ENCODE measurements at regions not wholly inside any gene's neighbourhood (a gene's known extent, or its start where the extent isn't known, plus 50 kb on each side); places are given as distances from the start of the nearest gene placed in this dataset.

GRCh38 chr2:20541294-20541640, 94.4 kb downstream of the RHOB start:
- Mint-ChIP-seq H3K36me3 (no peaks in the 10 kb centered on the region), H3K4me3 (no peak overlapping the region)

GRCh38 chr2:20541651-20542050, 94.8 kb downstream of the RHOB start:
- H3K27ac Mint-ChIP-seq, result no peak overlapping the region
- WGBS (ENCODE audit: insufficient coverage), result 87% methylated on average over 5 of the region's 5 CpGs
- no peak for ATAC-seq
- H3K27ac ChIP-seq (ENCODE audit: low read length), result no peak overlapping the region
- no peaks in the 10 kb centered on the region for H3K27me3 ChIP-seq (ENCODE audit: control insufficient read depth, insufficient read depth, low read length)
- peaks cover 11% of the 10 kb centered on the region for H3K4me1 ChIP-seq (ENCODE audit: control insufficient read depth, insufficient read depth, low read length)
- no peaks in the 10 kb centered on the region for H3K9me3 Mint-ChIP-seq
- no peaks in the 10 kb centered on the region for H3K9me3 ChIP-seq (ENCODE audit: control insufficient read depth, insufficient read depth, low read length)
- intact Hi-C loops (cut with micrococcal nuclease), result no loop called here
- peaks cover 7 to 9% of the 10 kb centered on the region in 2 donors for H3K27me3 Mint-ChIP-seq (ENCODE audit: low read depth in 2 of 2)
- no peak overlapping the region for H3K4me3 Mint-ChIP-seq
- DNase-seq, result no peak
- TF ChIP-seq CTCF (IDR thresholded peaks at IDR 0.05), result no peak
- H3K36me3 ChIP-seq (ENCODE audit: control insufficient read depth, insufficient read depth, low read length), result no peaks in the 10 kb centered on the region
- no peak overlapping the region for H3K4me3 ChIP-seq (ENCODE audit: low read length)
- peaks cover 5 to 17% of the 10 kb centered on the region in 2 donors for H3K4me1 Mint-ChIP-seq
- H3K36me3 Mint-ChIP-seq, result no peaks in the 10 kb centered on the region

More at GRCh38 chr2:20541294-20541640, 94.4 kb downstream of the RHOB start:
- TF ChIP-seq CTCF (IDR thresholded peaks at IDR 0.05), result no peak
- peaks cover 5 to 17% of the 10 kb centered on the region in 2 donors for H3K4me1 Mint-ChIP-seq
- H3K27me3 ChIP-seq (ENCODE audit: control insufficient read depth, insufficient read depth, low read length), result no peaks in the 10 kb centered on the region
- ATAC-seq (no peak), DNase-seq (no peak)
- no peaks in the 10 kb centered on the region for H3K36me3 ChIP-seq (ENCODE audit: control insufficient read depth, insufficient read depth, low read length)
- WGBS (ENCODE audit: insufficient coverage), result 92% methylated on average over 7 of the region's 7 CpGs
- no peak overlapping the region for H3K27ac ChIP-seq (ENCODE audit: low read length)
- no peaks in the 10 kb centered on the region for H3K9me3 Mint-ChIP-seq
- H3K4me3 ChIP-seq (ENCODE audit: low read length), result no peak overlapping the region
- H3K4me1 ChIP-seq (ENCODE audit: control insufficient read depth, insufficient read depth, low read length), result peaks cover 11% of the 10 kb centered on the region
- H3K27ac Mint-ChIP-seq, result no peak overlapping the region
- H3K9me3 ChIP-seq (ENCODE audit: control insufficient read depth, insufficient read depth, low read length), result no peaks in the 10 kb centered on the region
- peaks cover 5 to 7% of the 10 kb centered on the region in 2 donors for H3K27me3 Mint-ChIP-seq (ENCODE audit: low read depth in 2 of 2)
- intact Hi-C loops (cut with micrococcal nuclease), result no loop called here

GRCh38 chr2:20542269-20542668, 95.4 kb downstream of the RHOB start:
- ATAC-seq (no peak), DNase-seq (no peak)
- H3K27ac ChIP-seq (ENCODE audit: low read length), result no peak overlapping the region
- Mint-ChIP-seq H3K27me3 (ENCODE audit: low read depth in 2 of 2) (peaks cover 7 to 9% of the 10 kb centered on the region in 2 donors), H3K36me3 (no peaks in the 10 kb centered on the region), H3K4me3 (no peak overlapping the region), H3K4me1 (peaks cover 5 to 17% of the 10 kb centered on the region in 2 donors), H3K27ac (no peak overlapping the region), H3K9me3 (no peaks in the 10 kb centered on the region)
- no peak overlapping the region for H3K4me3 ChIP-seq (ENCODE audit: low read length)
- intact Hi-C loops (cut with micrococcal nuclease), result no loop called here
- no peaks in the 10 kb centered on the region for H3K9me3 ChIP-seq (ENCODE audit: control insufficient read depth, insufficient read depth, low read length)
- peaks cover 11% of the 10 kb centered on the region for H3K4me1 ChIP-seq (ENCODE audit: control insufficient read depth, insufficient read depth, low read length)
- H3K36me3 ChIP-seq (ENCODE audit: control insufficient read depth, insufficient read depth, low read length), result no peaks in the 10 kb centered on the region
- no peaks in the 10 kb centered on the region for H3K27me3 ChIP-seq (ENCODE audit: control insufficient read depth, insufficient read depth, low read length)
- WGBS (ENCODE audit: insufficient coverage), result 80% methylated on average over 13 of the region's 13 CpGs
- no peak for TF ChIP-seq CTCF (IDR thresholded peaks at IDR 0.05)

GRCh38 chr2:20542746-20543468, 96.0 kb downstream of the RHOB start:
- peaks cover 5 to 17% of the 10 kb centered on the region in 2 donors for H3K4me1 Mint-ChIP-seq
- no peak for ATAC-seq
- Histone ChIP-seq H3K27ac (ENCODE audit: low read length) (no peak overlapping the region), H3K4me1 (ENCODE audit: control insufficient read depth, insufficient read depth, low read length) (peaks cover 11% of the 10 kb centered on the region), H3K9me3 (ENCODE audit: control insufficient read depth, insufficient read depth, low read length) (no peaks in the 10 kb centered on the region), H3K4me3 (ENCODE audit: low read length) (no peak overlapping the region), H3K36me3 (ENCODE audit: control insufficient read depth, insufficient read depth, low read length) (no peaks in the 10 kb centered on the region), H3K27me3 (ENCODE audit: control insufficient read depth, insufficient read depth, low read length) (no peaks in the 10 kb centered on the region)
- H3K9me3 Mint-ChIP-seq, result no peaks in the 10 kb centered on the region
- no peak for TF ChIP-seq CTCF (IDR thresholded peaks at IDR 0.05)
- H3K27ac Mint-ChIP-seq, result no peak overlapping the region
- no peak overlapping the region for H3K4me3 Mint-ChIP-seq
- intact Hi-C loops (cut with micrococcal nuclease), result no loop called here
- peaks cover 7 to 9% of the 10 kb centered on the region in 2 donors for H3K27me3 Mint-ChIP-seq (ENCODE audit: low read depth in 2 of 2)
- no peak for DNase-seq
- 90% methylated on average over 12 of the region's 13 CpGs for WGBS (ENCODE audit: insufficient coverage)
- H3K36me3 Mint-ChIP-seq, result no peaks in the 10 kb centered on the region
